GM12873 (cell line): ENCODE measurements at regions not wholly inside any gene's neighbourhood (a gene's known extent, or its start where the extent isn't known, plus 50 kb on each side); places are given as distances from the start of the nearest gene placed in this dataset.

ENCODE experiments used
- TF ChIP-seq, protein P1 (sequence below): IDR thresholded peaks from 2 replicates; pipeline ENCODE4 v1.5.1; 2012; ENCODE audit warnings: low read depth, mild to moderate bottlenecking, moderate library complexity, low read length, control low read depth; ENCODE audit not compliant: insufficient read depth; ENCODE audit errors: missing control alignments

DNA sequence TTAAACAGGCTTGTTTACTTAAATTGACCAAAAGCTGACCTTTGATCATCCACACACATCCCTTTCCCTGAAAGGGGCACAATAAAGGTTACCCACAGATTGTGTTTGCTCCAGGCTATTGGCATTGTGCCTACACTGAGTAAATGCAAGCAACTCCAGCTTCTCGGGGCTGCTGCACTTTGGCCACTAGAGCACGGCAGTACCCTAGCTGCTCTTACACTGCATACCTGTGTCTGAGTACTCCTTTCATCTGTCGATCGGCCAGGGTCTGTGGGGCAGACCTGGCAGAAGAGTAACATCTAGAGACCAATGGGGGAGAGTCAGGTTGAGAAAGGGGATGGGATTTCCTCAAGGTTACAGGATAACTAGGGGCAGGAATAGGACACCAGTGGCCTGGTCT, 281.9 kb upstream of the NMUR2 start:
- TF ChIP-seq, protein P1, sequence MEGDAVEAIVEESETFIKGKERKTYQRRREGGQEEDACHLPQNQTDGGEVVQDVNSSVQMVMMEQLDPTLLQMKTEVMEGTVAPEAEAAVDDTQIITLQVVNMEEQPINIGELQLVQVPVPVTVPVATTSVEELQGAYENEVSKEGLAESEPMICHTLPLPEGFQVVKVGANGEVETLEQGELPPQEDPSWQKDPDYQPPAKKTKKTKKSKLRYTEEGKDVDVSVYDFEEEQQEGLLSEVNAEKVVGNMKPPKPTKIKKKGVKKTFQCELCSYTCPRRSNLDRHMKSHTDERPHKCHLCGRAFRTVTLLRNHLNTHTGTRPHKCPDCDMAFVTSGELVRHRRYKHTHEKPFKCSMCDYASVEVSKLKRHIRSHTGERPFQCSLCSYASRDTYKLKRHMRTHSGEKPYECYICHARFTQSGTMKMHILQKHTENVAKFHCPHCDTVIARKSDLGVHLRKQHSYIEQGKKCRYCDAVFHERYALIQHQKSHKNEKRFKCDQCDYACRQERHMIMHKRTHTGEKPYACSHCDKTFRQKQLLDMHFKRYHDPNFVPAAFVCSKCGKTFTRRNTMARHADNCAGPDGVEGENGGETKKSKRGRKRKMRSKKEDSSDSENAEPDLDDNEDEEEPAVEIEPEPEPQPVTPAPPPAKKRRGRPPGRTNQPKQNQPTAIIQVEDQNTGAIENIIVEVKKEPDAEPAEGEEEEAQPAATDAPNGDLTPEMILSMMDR: no peak

DNA sequence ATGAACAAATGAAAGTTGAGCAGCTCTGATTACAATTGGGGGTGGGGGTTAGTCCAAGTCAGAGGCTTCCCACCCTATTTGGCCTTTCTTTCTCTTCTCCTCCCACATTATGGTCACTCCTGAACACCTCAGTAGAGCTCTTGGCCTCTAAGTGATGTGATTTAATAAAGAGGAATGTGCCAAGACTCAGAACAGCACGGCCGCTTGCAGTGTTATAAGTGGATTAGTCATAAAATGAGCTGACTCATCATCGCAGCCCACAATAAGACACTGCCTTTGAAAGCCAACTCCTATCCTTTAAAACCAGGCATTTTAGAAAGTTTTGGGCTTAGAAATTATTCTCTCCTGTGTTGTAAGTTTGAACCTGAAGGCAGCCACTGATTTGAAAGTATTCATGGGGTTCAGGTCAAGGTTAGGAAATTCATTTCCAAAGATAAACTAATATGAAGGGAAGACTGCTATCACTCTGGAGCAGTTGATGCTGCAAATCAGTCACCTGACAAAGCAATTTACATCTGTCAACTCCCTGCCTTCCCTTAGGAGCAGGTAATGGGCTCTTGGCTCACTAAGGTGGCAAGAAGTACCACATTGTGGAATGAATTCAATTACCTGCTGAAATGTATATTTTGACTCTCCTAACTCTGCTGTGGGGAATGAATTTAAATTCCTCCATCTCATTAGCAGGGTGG, 283.6 kb upstream of the NMUR2 start:
- TF ChIP-seq, protein P1: no peak

DNA sequence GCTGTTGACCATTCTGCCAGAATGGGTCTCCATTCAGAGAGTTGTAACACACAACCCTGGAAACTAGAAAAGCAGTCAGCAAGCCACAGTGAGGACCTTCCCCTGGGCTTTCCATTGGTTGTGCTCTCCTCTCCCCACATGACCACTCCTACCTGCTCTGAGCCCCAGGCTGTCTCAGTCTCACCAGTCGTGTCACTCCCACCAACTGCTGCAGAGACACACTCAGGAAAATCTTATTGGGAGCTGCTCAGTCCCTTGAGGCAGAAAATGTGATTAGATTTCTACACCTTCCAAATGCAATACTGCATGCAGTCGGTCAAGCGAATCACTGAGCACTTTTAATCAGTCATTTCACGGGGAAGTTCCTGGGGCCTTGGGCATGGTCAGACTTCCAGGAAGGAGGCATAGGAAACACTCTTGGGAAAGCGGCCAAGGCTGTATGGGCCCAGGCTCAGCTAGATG, 284.2 kb upstream of the NMUR2 start:
- TF ChIP-seq, protein P1: no peak

DNA sequence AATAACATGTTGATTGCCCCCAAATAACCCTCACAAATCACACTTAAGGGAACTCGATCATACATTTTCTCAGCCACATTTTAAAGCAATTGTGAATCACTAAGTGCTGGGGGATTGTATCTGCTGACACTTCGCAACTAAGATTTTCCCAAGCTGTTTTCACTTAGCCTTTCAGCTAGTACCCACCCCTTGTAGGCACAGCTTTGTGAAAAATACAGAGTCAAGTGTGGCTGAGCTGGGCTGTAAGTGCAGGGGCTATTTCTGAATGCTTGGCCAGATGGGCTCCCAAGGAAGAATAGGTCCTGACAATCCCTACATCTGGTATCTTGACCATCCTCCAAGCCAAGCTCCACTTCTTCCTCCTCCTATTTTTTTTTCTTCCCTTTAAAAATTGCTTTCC, 289.2 kb upstream of the NMUR2 start:
- TF ChIP-seq, protein P1: no peak

DNA sequence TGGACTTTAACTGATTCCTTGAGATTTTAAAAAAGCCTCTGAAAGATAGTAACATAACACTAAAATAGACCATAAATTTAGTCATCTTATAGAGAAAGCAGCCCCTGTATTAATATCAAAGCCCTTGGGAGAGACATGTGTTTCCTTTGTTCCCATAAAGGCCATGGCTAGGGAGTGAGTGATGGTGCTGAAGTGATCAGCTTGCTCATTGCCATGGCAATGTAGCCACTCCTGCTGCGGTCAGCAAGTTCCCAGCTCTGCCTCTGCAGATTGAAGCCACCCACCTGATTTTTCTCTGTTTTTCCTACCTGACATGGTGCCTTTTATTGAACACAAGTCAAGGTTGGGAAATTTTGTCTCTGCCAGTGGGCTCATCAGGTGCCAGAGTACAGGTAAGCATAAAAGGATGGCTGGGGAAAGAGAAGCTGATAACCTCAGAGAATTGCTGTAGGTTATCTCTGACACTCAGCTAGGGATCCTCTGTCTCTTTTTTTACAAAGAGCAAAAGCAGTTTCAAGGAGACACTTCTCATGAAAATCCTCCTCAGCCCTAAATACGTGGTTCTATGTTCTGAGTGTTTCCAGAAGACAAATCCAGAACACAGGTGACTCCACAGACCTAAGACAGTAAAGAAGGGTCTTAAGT, 296.3 kb upstream of the NMUR2 start:
- TF ChIP-seq, protein P1: no peak

DNA sequence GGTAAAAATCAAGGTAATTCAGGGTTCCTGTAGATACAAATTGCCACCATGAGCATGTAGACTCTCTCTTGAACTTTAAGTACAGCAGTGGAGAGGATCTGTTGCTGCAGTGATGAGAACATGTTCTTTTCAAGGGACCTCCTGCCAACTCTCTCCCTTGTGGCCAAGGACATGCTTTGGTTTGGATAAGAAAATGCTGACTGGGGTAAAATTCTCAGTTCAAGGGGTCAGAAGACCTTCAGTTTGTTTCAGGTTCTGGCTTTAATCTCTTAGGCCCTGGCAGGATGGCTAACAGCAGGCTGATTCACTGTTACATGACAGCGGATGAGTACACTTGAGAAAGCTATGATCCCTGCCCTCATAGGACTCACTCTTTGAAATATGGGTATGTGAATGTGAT, 299.2 kb upstream of the NMUR2 start:
- TF ChIP-seq, protein P1: no peak

DNA sequence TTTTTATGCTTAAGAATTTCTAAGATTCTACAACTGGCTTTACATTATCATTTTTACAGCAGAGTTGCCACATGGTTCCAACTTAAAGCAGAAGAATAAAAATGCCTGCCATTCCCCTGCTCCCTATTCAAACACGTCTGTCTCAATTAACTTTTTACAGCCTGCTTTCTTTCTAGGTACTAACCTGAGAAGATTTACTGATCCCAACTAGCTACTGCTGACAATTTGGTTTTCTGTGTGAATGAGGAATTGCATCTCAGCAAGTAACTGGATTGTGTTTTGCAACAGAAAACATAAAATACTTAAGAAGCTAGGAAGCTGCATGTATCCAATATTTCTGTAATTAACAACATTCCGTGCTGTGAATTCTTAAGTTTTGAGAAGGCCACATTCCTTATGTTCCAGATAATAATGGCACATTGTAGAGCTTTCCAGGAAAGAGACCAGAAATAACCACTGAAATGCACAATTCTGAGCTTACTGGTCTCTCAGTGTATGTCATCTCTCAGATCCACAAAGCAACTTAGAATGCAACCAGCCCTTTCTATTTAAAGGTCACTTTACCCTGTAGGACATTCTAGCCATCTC, 306.8 kb upstream of the NMUR2 start:
- TF ChIP-seq, protein P1: no peak
